Prostate gland (tissue), 2 donors: ENCODE measurements at regions not wholly inside any gene's neighbourhood (a gene's known extent, or its start where the extent isn't known, plus 50 kb on each side); places are given as distances from the start of the nearest gene placed in this dataset.
"Not testable (repeated sequence)": the region's sequence is repeated elsewhere in the genome, so short reads cannot be mapped to it uniquely, and the experiment has no call there.

ENCODE experiments used
- DNase-seq: peaks from one replicate; pipeline ENCODE4 v3.0.0-alpha.2; 2019; ENCODE audit warnings: low spot score
- H3K27ac ChIP-seq, 2 donors: fragments of 200-600 bp; sonication (generic); 2 replicates each; pipeline ENCODE4 v1.5.1; 2017 to 2019
- H3K27me3 ChIP-seq: fragments of 200-600 bp; sonication (generic); replicated peaks from 2 replicates; pipeline ENCODE4 v1.5.1; 2019; ENCODE audit not compliant: insufficient read depth
- H3K36me3 ChIP-seq, 2 donors: fragments of 200-600 bp; sonication (generic); 1 replicate in 1 of 2; 2 replicates in 1 of 2; pipeline versions ENCODE4 v1.5.1 to v1.8.1; 2017 to 2019
- H3K4me1 ChIP-seq: fragments of 200-600 bp; sonication (generic); replicated peaks from 2 replicates; pipeline ENCODE4 v1.5.1; 2019
- H3K4me3 ChIP-seq, 2 donors: fragments of 200-600 bp; sonication (generic); 2 replicates each; pipeline ENCODE4 v1.5.1; 2017 to 2019
- H3K9me3 ChIP-seq: fragments of 200-600 bp; sonication (generic); 2 replicates; pipeline ENCODE4 v1.5.1; 2017
- POLR2A ChIP-seq: fragments of 450-650 bp; IDR thresholded peaks from one replicate; pipeline ENCODE4 v1.6.1; 2016; ENCODE audit warnings: antibody characterized with exemption, mild to moderate bottlenecking
- POLR2AphosphoS5 ChIP-seq: sonication (generic); formaldehyde crosslinking; IDR thresholded peaks from one replicate; pipeline ENCODE4 v1.6.1; 2017; ENCODE audit warnings: antibody characterized with exemption
- WGBS: methylation state at CpG from one replicate; pipeline ENCODE4 v1.1.5; 2018; 5-methylcytosine and 5-hydroxymethylcytosine counted together
- intact Hi-C: fragments of 100-400 bp; cut with DNase I; formaldehyde crosslinking; loops from one replicate; pipeline ENCODE4 v1.14.2; 2022
- TF ChIP-seq, protein P1 (sequence below), 4 experiments: fragments of 200-600 bp in 2 of 4; fragments of 450-650 bp in 2 of 4; sonication (generic) in 2 of 4; IDR thresholded peaks; 1 replicate in 3 of 4; 2 replicates in 1 of 4; pipeline ENCODE4 v1.5.1; 2016 to 2019; ENCODE audit warnings: antibody characterized with exemption in 4 of 4, mild to moderate bottlenecking in 2 of 4, moderate library complexity in 2 of 4

- Histone ChIP-seq H3K36me3 (no peaks in the 10 kb centered on the region), H3K9me3 (no peaks in the 10 kb centered on the region), H3K27me3 (no peaks in the 10 kb centered on the region), H3K27ac (no peak overlapping the region), H3K4me1 (no peaks in the 10 kb centered on the region), H3K4me3 (no peak overlapping the region)
- intact Hi-C loops, result no loop called here
- 96% methylated on average over 10 of the region's 10 CpGs for WGBS
- TF ChIP-seq POLR2A (no peak), POLR2AphosphoS5 (no peak)
- TF ChIP-seq, protein P1, sequence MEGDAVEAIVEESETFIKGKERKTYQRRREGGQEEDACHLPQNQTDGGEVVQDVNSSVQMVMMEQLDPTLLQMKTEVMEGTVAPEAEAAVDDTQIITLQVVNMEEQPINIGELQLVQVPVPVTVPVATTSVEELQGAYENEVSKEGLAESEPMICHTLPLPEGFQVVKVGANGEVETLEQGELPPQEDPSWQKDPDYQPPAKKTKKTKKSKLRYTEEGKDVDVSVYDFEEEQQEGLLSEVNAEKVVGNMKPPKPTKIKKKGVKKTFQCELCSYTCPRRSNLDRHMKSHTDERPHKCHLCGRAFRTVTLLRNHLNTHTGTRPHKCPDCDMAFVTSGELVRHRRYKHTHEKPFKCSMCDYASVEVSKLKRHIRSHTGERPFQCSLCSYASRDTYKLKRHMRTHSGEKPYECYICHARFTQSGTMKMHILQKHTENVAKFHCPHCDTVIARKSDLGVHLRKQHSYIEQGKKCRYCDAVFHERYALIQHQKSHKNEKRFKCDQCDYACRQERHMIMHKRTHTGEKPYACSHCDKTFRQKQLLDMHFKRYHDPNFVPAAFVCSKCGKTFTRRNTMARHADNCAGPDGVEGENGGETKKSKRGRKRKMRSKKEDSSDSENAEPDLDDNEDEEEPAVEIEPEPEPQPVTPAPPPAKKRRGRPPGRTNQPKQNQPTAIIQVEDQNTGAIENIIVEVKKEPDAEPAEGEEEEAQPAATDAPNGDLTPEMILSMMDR (IDR thresholded peaks at IDR 0.05), result no peak
- DNase-seq, result no peak
These were observed 106.7 kb upstream of the AHI1 start for GRCh38 chr6:135604035-135604860.

DNA sequence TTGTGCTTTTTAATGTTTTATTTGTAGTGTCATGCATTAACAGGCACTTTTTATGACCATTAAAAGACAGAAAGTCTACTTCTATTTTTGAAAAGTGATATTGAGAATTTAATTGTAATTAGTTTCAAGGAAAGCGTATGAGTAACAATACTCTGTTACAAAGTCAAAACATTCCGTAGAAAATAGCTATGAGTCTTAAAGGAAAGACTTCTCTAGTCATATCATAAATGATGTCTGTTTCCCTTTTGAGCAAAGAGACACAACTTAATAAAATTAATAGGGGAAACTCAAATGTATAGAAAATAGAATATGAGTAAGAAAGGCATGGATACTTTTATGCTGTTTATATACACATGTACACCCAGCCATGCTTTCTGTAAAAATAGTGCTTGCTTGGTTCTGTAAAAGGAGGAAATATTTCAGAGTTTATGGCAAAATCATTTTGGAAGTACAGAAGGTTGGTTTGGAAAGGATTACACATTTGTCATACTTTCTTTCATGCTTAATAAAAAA, 107.8 kb upstream of the AHI1 start:
- Histone ChIP-seq H3K4me3 (no peak overlapping the region), H3K36me3 (no peaks in the 10 kb centered on the region), H3K27me3 (no peaks in the 10 kb centered on the region), H3K9me3 (no peaks in the 10 kb centered on the region), H3K4me1 (no peaks in the 10 kb centered on the region), H3K27ac (no peak overlapping the region)
- WGBS, result 44% methylated on average over 2 of the region's 2 CpGs
- no peak for DNase-seq
- TF ChIP-seq POLR2AphosphoS5 (no peak), POLR2A (no peak)
- TF ChIP-seq, protein P1 (IDR thresholded peaks at IDR 0.05), result no peak
- intact Hi-C loops, result no loop called here

- Histone ChIP-seq H3K36me3 (no peaks in the 10 kb centered on the region), H3K27me3 (no peaks in the 10 kb centered on the region), H3K4me1 (no peaks in the 10 kb centered on the region), H3K27ac (no peak overlapping the region), H3K9me3 (no peaks in the 10 kb centered on the region), H3K4me3 (no peak overlapping the region)
- intact Hi-C loops, result no loop called here
- WGBS, result 62% methylated on average over 2 of the region's 2 CpGs
- DNase-seq, result no peak
- TF ChIP-seq, protein P1 (IDR thresholded peaks at IDR 0.05), result no peak
- TF ChIP-seq POLR2A (no peak), POLR2AphosphoS5 (no peak)
These were observed 108.9 kb upstream of the AHI1 start for GRCh38 chr6:135606392-135606791.

DNA sequence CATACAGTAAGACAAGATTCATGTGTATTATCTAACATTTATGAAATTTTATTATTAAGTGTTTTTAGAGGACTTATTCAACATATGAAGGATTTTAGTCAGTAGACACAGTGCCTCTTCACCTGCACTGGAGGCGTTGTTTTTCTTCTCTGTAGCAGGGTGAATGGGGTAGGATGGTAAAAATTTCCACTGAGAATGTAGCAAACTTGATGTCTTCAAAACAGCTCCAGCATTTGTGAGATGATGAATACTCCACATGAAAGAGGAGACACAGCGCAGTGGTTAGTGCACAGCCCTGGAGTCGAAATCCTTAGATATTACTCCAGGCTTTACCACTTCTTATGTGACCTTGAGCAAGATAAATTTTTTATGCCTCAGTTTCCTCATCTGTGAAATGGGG, 110.5 kb upstream of the AHI1 start:
- no peaks in the 10 kb centered on the region for H3K36me3 ChIP-seq
- intact Hi-C loops, result no loop called here
- H3K4me3 ChIP-seq, result no peak overlapping the region
- no peaks in the 10 kb centered on the region for H3K9me3 ChIP-seq
- no peaks in the 10 kb centered on the region for H3K27me3 ChIP-seq
- TF ChIP-seq POLR2A (no peak), POLR2AphosphoS5 (no peak)
- TF ChIP-seq, protein P1 (IDR thresholded peaks at IDR 0.05), result no peak
- 96% methylated on average over 3 of the region's 3 CpGs for WGBS
- no peak overlapping the region for H3K27ac ChIP-seq
- no peaks in the 10 kb centered on the region for H3K4me1 ChIP-seq
- no peak for DNase-seq

GRCh38 chr6:135610192-135610591, 112.7 kb upstream of the AHI1 start:
- intact Hi-C loops, H3K9me3 ChIP-seq, H3K27me3 ChIP-seq, H3K27ac ChIP-seq, H3K36me3 ChIP-seq, DNase-seq, H3K4me1 ChIP-seq, H3K4me3 ChIP-seq: not testable (repeated sequence)
- 83% methylated on average over 6 of the region's 6 CpGs for WGBS
